Hematopoietic multipotent progenitor cell treated with erythropoietin and hydrocortisone succinate and interleukin-3 and kit ligand, for 4 days (in vitro differentiated cells): ENCODE measurements at regions not wholly inside any gene's neighbourhood (a gene's known extent, or its start where the extent isn't known, plus 50 kb on each side); places are given as distances from the start of the nearest gene placed in this dataset.
"Not testable (repeated sequence)": the region's sequence is repeated elsewhere in the genome, so short reads cannot be mapped to it uniquely, and the experiment has no call there.

Source experiments
- DNase-seq: peaks from one replicate; pipeline ENCODE4 v3.0.0-alpha.2; 2015

GRCh38 chr6:140269591-140270165, 895.2 kb upstream of the CITED2 start:
- no peak for DNase-seq

GRCh38 chr6:140264431-140264830, 890.0 kb upstream of the CITED2 start:
- no peak for DNase-seq

- not testable (repeated sequence) for DNase-seq
Measured at GRCh38 chr6:140258302-140258701, 883.9 kb upstream of the CITED2 start.

- no peak for DNase-seq
Measured at GRCh38 chr6:140256248-140256647, 881.8 kb upstream of the CITED2 start.

GRCh38 chr6:140253096-140253495, 878.6 kb upstream of the CITED2 start:
- no peak for DNase-seq

- DNase-seq: no peak
Measured at GRCh38 chr6:140252099-140252498, 877.7 kb upstream of the CITED2 start.

GRCh38 chr6:140245296-140246040, 871.0 kb upstream of the CITED2 start:
- DNase-seq: no peak

GRCh38 chr6:140237251-140237650, 862.8 kb upstream of the CITED2 start:
- DNase-seq: no peak

- DNase-seq: no peak
Measured at GRCh38 chr6:140236732-140237131, 862.3 kb upstream of the CITED2 start.

- DNase-seq: no peak
Measured at GRCh38 chr6:140230282-140230681, 855.8 kb upstream of the CITED2 start.

- DNase-seq: no peak
Measured at GRCh38 chr6:140228491-140228890, 854.0 kb upstream of the CITED2 start.

- no peak for DNase-seq
Measured at GRCh38 chr6:140226637-140227036, 852.2 kb upstream of the CITED2 start.

- no peak for DNase-seq
Measured at GRCh38 chr6:140225701-140226436, 851.4 kb upstream of the CITED2 start.

GRCh38 chr6:140217283-140217682, 842.8 kb upstream of the CITED2 start:
- no peak for DNase-seq

- DNase-seq: no peak
Measured at GRCh38 chr6:140209775-140210174, 835.3 kb upstream of the CITED2 start.

GRCh38 chr6:140208286-140208685, 833.8 kb upstream of the CITED2 start:
- DNase-seq: no peak

GRCh38 chr6:140205795-140206593, 831.5 kb upstream of the CITED2 start:
- no peak for DNase-seq

GRCh38 chr6:140204154-140204553, 829.7 kb upstream of the CITED2 start:
- no peak for DNase-seq

- no peak for DNase-seq
Measured at GRCh38 chr6:140203661-140204147, 829.3 kb upstream of the CITED2 start.

GRCh38 chr6:140202964-140203515, 828.6 kb upstream of the CITED2 start:
- DNase-seq: no peak

- no peak for DNase-seq
Measured at GRCh38 chr6:140201787-140202458, 827.5 kb upstream of the CITED2 start.

- DNase-seq: peak; percentile 5
Measured at GRCh38 chr6:140193269-140193668, 818.8 kb upstream of the CITED2 start.
